SK-N-SH (cell line): ENCODE measurements at regions not wholly inside any gene's neighbourhood (a gene's known extent, or its start where the extent isn't known, plus 50 kb on each side); places are given as distances from the start of the nearest gene placed in this dataset.

Experiments
- CTCF ChIA-PET: fragments of 300-600, 350-600 bp; formaldehyde crosslinking; extraction: SDS; loops from one replicate; lab custom pipeline; 2021; lab: Yijun Ruan, JAX
- POLR2A ChIA-PET: fragments of 350-600 bp; sonication (Branson Sonifier 250); formaldehyde crosslinking; extraction: SDS; loops from one replicate; lab custom pipeline; 2020; ENCODE audit warnings: antibody characterized with exemption, inconsistent platforms; lab: Yijun Ruan, JAX
- DNase-seq: peaks from one replicate; pipeline ENCODE4 v3.0.0; 2012
- H2AFZ ChIP-seq: fragments of 200-600 bp; sonication (generic); 2 replicates; pipeline ENCODE4 v1.8.1; 2016; ENCODE audit warnings: antibody characterized with exemption, mild to moderate bottlenecking, low read depth
- H3F3A ChIP-seq: fragments of 200-600 bp; sonication (generic); replicated peaks from 2 replicates; pipeline ENCODE3; 2016; ENCODE audit warnings: antibody characterized with exemption, mild to moderate bottlenecking; ENCODE audit not compliant: insufficient read depth
- H3K27ac ChIP-seq, 2 experiments: fragments of 200-500 bp in 1 of 2; fragments of 200-600 bp in 1 of 2; sonication (Bioruptor generic) in 1 of 2; sonication (generic), shearing (Covaris generic) in 1 of 2; 2 replicates each; pipeline versions ENCODE4 v1.5.1 to v1.6.1; 2014 to 2016; ENCODE audit warnings: low read depth in 2 of 2, inconsistent platforms in 1 of 2, low read length in 1 of 2, mild to moderate bottlenecking in 1 of 2, mixed read lengths in 1 of 2
- H3K27me3 ChIP-seq: fragments of 200-600 bp; sonication (generic), shearing (Covaris generic); 2 replicates; pipeline ENCODE4 v1.6.1; 2016; ENCODE audit warnings: mixed run types; ENCODE audit not compliant: insufficient read depth
- H3K36me3 ChIP-seq, 2 experiments: fragments of 200-500 bp in 1 of 2; fragments of 200-600 bp in 1 of 2; sonication (Bioruptor generic) in 1 of 2; sonication (generic) in 1 of 2; replicated peaks in 1 of 2; 2 replicates each; pipeline versions ENCODE3 to v1.5.1; 2014 to 2016; ENCODE audit warnings: low read length in 1 of 2, mild to moderate bottlenecking in 1 of 2; ENCODE audit not compliant: insufficient read depth in 2 of 2, control insufficient read depth in 1 of 2
- H3K4me1 ChIP-seq, 2 experiments: fragments of 200-500 bp in 1 of 2; fragments of 200-600 bp in 1 of 2; sonication (Bioruptor generic) in 1 of 2; sonication (generic), shearing (Covaris generic) in 1 of 2; 2 replicates each; pipeline versions ENCODE4 v1.5.1 to v1.6.1; 2014 to 2016; ENCODE audit warnings: low read depth in 1 of 2, low read length in 1 of 2, mixed run types in 1 of 2; ENCODE audit not compliant: insufficient read depth in 2 of 2, control insufficient read depth in 1 of 2
- H3K4me2 ChIP-seq: fragments of 200-600 bp; sonication (generic), shearing (Covaris generic); 2 replicates; pipeline ENCODE4 v1.6.1; 2017; ENCODE audit warnings: mixed run types
- H3K4me3 ChIP-seq, 2 experiments: fragments of 200-500 bp in 1 of 2; fragments of 200-600 bp in 1 of 2; sonication (Bioruptor generic) in 1 of 2; sonication (generic), shearing (Covaris generic) in 1 of 2; 2 replicates each; pipeline versions ENCODE4 v1.5.1 to v1.8.1; 2014 to 2016; ENCODE audit warnings: low read depth in 2 of 2, inconsistent platforms in 1 of 2, low read length in 1 of 2, mild to moderate bottlenecking in 1 of 2, mixed read lengths in 1 of 2, moderate library complexity in 1 of 2
- H3K79me2 ChIP-seq: fragments of 200-600 bp; sonication (generic); 2 replicates; pipeline ENCODE4 v1.8.1; 2017; ENCODE audit warnings: mild to moderate bottlenecking; ENCODE audit not compliant: insufficient read depth
- H3K9ac ChIP-seq: fragments of 200-600 bp; sonication (generic); 2 replicates; pipeline ENCODE4 v1.6.1; 2017; ENCODE audit warnings: mixed run types
- H3K9me2 ChIP-seq: fragments of 200-600 bp; sonication (generic); 2 replicates; pipeline ENCODE4 v1.6.1; 2017; ENCODE audit warnings: mixed run types
- H3K9me3 ChIP-seq: fragments of 200-600 bp; sonication (generic); 2 replicates; pipeline ENCODE4 v1.6.1; 2017; ENCODE audit warnings: mixed run types, mild to moderate bottlenecking, moderate library complexity
- H4K20me1 ChIP-seq: fragments of 200-600 bp; sonication (generic); 2 replicates; pipeline ENCODE4 v1.6.1; 2017; ENCODE audit warnings: mild to moderate bottlenecking, mixed run types; ENCODE audit not compliant: insufficient read depth
- EZH2phosphoT487 ChIP-seq: fragments of 200-600 bp; sonication (generic); IDR thresholded peaks from 2 replicates; pipeline ENCODE4 v1.6.1; 2017; ENCODE audit warnings: low read depth, mixed run types, mild to moderate bottlenecking, antibody characterized with exemption, moderate library complexity, borderline replicate concordance
- FOXM1 ChIP-seq: IDR thresholded peaks from 2 replicates; pipeline ENCODE4 v1.4.0; 2012; ENCODE audit warnings: low read depth, mild to moderate bottlenecking
- GATA2 ChIP-seq: sonication (generic); formaldehyde crosslinking; IDR thresholded peaks from 2 replicates; pipeline ENCODE4 v1.5.0; 2020; ENCODE audit warnings: mild to moderate bottlenecking, missing genetic modification reagents
- IRF3 ChIP-seq: fragments of 150-350 bp; IDR thresholded peaks from 2 replicates; pipeline ENCODE4 v1.6.1; 2016; ENCODE audit warnings: mild to moderate bottlenecking, low read depth, low read length
- JUND ChIP-seq: IDR thresholded peaks from 2 replicates; pipeline ENCODE4 v1.4.0; 2012
- MEF2A ChIP-seq: IDR thresholded peaks from 2 replicates; pipeline ENCODE4 v1.4.0; 2012; ENCODE audit warnings: low read depth, borderline replicate concordance
- MXI1 ChIP-seq: IDR thresholded peaks from 2 replicates; pipeline ENCODE4 v1.6.1; 2012; ENCODE audit warnings: mild to moderate bottlenecking, low read depth, low read length, improper control_type of control experiment
- NFIC ChIP-seq: IDR thresholded peaks from 2 replicates; pipeline ENCODE4 v1.4.0; 2012; ENCODE audit warnings: borderline replicate concordance
- POLR2AphosphoS5 ChIP-seq: IDR thresholded peaks from 2 replicates; pipeline ENCODE4 v1.6.1; 2012; ENCODE audit warnings: low read depth, low read length
- RAD21 ChIP-seq: IDR thresholded peaks from 2 replicates; pipeline ENCODE4 v1.6.1; 2012; ENCODE audit warnings: mild to moderate bottlenecking, low read length
- RCOR1 ChIP-seq: fragments of 150-350 bp; IDR thresholded peaks from 2 replicates; pipeline ENCODE4 v1.6.1; 2017; ENCODE audit warnings: antibody characterized with exemption, low read length
- RFX5 ChIP-seq: IDR thresholded peaks from 2 replicates; pipeline ENCODE4 v1.6.1; 2012; ENCODE audit warnings: mild to moderate bottlenecking, improper control_type of control experiment, low read length
- SIN3A ChIP-seq: IDR thresholded peaks from 2 replicates; pipeline ENCODE4 v1.6.1; 2012; ENCODE audit warnings: low read depth, mild to moderate bottlenecking, low read length, moderate library complexity, borderline replicate concordance
- TAF1 ChIP-seq: IDR thresholded peaks from 2 replicates; pipeline ENCODE4 v1.6.1; 2012; ENCODE audit warnings: low read depth, mild to moderate bottlenecking, low read length, moderate library complexity, borderline replicate concordance
- TEAD4 ChIP-seq: IDR thresholded peaks from 2 replicates; pipeline ENCODE4 v1.4.0; 2012; ENCODE audit warnings: mild to moderate bottlenecking, borderline replicate concordance; ENCODE audit not compliant: insufficient read depth
- USF1 ChIP-seq: IDR thresholded peaks from 2 replicates; pipeline ENCODE4 v1.4.0; 2012; ENCODE audit warnings: low read depth, borderline replicate concordance
- WGBS: methylation state at CpG from one replicate; pipeline ENCODE4 v1.1.6; 2017; ENCODE audit warnings: low lambda C conversion rate; 5-methylcytosine and 5-hydroxymethylcytosine counted together
- TF ChIP-seq, protein P1 (sequence below): fragments of 200-600 bp; sonication (generic); IDR thresholded peaks from 2 replicates; pipeline ENCODE4 v1.6.1; 2017; ENCODE audit warnings: antibody characterized with exemption, mild to moderate bottlenecking, moderate library complexity

DNA sequence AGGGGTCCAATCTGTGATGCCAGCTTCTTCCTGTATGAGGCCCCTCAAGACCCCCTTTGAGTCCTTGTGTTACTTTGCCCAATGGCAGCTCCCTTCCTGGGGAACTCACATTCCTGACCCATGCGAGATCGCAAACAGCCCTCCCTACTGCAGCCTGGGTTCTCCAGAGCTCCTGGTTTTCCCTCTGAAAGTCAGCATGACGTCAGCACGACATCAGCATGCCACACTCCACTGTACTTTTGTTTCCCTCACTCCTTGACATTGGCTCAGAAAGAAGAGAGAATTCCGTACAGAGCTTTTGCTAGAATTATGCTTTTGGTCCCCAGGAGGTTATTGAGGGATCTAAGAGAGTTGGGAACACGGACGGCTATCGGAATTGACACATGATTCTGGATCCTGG lies 168.1 kb upstream of the PIRT start:
- DNase-seq = no peak
- Histone ChIP-seq H2AFZ (no peak overlapping the region), H3F3A (no peaks in the 10 kb centered on the region), H3K4me1 (no peaks in the 10 kb centered on the region), H3K4me3 (no peak overlapping the region), H3K4me2 (no peak overlapping the region), H3K36me3 (no peaks in the 10 kb centered on the region), H4K20me1 (no peaks in the 10 kb centered on the region), H3K79me2 (no peaks in the 10 kb centered on the region), H3K27me3 (no peaks in the 10 kb centered on the region), H3K9me3 (no peaks in the 10 kb centered on the region), H3K9ac (no peak overlapping the region), H3K27ac (no peak overlapping the region), H3K9me2 (no peaks in the 10 kb centered on the region)
- TF ChIP-seq RCOR1 = no peak
- TF ChIP-seq MXI1 = no peak
- TF ChIP-seq NFIC = no peak
- TF ChIP-seq IRF3 = no peak
- TF ChIP-seq RFX5 = no peak
- TF ChIP-seq EZH2phosphoT487 = no peak
- no peak for TF ChIP-seq TEAD4
- no peak for TF ChIP-seq USF1
- TF ChIP-seq GATA2 (CRISPR knock-in tag) = no peak
- TF ChIP-seq, protein P1, sequence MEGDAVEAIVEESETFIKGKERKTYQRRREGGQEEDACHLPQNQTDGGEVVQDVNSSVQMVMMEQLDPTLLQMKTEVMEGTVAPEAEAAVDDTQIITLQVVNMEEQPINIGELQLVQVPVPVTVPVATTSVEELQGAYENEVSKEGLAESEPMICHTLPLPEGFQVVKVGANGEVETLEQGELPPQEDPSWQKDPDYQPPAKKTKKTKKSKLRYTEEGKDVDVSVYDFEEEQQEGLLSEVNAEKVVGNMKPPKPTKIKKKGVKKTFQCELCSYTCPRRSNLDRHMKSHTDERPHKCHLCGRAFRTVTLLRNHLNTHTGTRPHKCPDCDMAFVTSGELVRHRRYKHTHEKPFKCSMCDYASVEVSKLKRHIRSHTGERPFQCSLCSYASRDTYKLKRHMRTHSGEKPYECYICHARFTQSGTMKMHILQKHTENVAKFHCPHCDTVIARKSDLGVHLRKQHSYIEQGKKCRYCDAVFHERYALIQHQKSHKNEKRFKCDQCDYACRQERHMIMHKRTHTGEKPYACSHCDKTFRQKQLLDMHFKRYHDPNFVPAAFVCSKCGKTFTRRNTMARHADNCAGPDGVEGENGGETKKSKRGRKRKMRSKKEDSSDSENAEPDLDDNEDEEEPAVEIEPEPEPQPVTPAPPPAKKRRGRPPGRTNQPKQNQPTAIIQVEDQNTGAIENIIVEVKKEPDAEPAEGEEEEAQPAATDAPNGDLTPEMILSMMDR = no peak
- TF ChIP-seq POLR2AphosphoS5 = no peak
- TF ChIP-seq JUND = no peak
- 43% methylated on average over 8 of the region's 8 CpGs for WGBS
- ChIA-PET CTCF (no interaction called here), POLR2A (no interaction called here)

- CTCF ChIA-PET = interaction anchor here (1.1 kb wide), 1 partner anchor 127 kb away, joined by 6 read pairs; no protein-coding TSS in a partner anchor
- Histone ChIP-seq H3K9me2 (no peaks in the 10 kb centered on the region), H3K4me3 (no peak overlapping the region), H3K27ac (no peak overlapping the region), H3K36me3 (no peaks in the 10 kb centered on the region), H3K4me1 (no peaks in the 10 kb centered on the region), H3F3A (no peaks in the 10 kb centered on the region), H3K27me3 (no peaks in the 10 kb centered on the region), H3K9ac (no peak overlapping the region), H2AFZ (no peak overlapping the region), H3K4me2 (no peak overlapping the region), H3K79me2 (no peaks in the 10 kb centered on the region), H4K20me1 (no peaks in the 10 kb centered on the region), H3K9me3 (no peaks in the 10 kb centered on the region)
- no peak for DNase-seq
- TF ChIP-seq MEF2A (no peak), MXI1 (no peak), RAD21 (no peak), TAF1 (no peak), SIN3A (no peak), TEAD4 (no peak), GATA2 (CRISPR knock-in tag) (no peak), FOXM1 (no peak), RFX5 (no peak), EZH2phosphoT487 (no peak), USF1 (no peak)
- WGBS = 17% methylated on average over 2 of the region's 2 CpGs
- POLR2A ChIA-PET = no interaction called here
These were observed 164.5 kb upstream of the PIRT start for GRCh38 chr17:11002417-11002816.
